PC-3 (cell line): ENCODE measurements at regions not wholly inside any gene's neighbourhood (a gene's known extent, or its start where the extent isn't known, plus 50 kb on each side); places are given as distances from the start of the nearest gene placed in this dataset.

Experiments
- EZH2 ChIP-seq: fragments of 300-600 bp; sonication (generic); IDR thresholded peaks from one replicate; pipeline ENCODE4 v1.6.1; 2017; ENCODE audit warnings: antibody characterized with exemption, mild to moderate bottlenecking, low read length; ENCODE audit not compliant: unreplicated experiment
- EZH2phosphoT487 ChIP-seq: fragments of 300-600 bp; sonication (generic); IDR thresholded peaks from 2 replicates; pipeline ENCODE4 v1.6.1; 2018; ENCODE audit warnings: mild to moderate bottlenecking, antibody characterized with exemption, low read length, borderline replicate concordance
- TF ChIP-seq, protein P1 (sequence below): fragments of 300-600 bp; sonication (generic); conservative IDR thresholded peaks from 2 replicates; pipeline ENCODE4 v1.5.1; 2017; ENCODE audit warnings: antibody characterized with exemption, low read depth, mild to moderate bottlenecking, low read length

GRCh38 chr6:170145272-170145592 is 145.6 kb downstream of the DLL1 start:
- TF ChIP-seq, protein P1, sequence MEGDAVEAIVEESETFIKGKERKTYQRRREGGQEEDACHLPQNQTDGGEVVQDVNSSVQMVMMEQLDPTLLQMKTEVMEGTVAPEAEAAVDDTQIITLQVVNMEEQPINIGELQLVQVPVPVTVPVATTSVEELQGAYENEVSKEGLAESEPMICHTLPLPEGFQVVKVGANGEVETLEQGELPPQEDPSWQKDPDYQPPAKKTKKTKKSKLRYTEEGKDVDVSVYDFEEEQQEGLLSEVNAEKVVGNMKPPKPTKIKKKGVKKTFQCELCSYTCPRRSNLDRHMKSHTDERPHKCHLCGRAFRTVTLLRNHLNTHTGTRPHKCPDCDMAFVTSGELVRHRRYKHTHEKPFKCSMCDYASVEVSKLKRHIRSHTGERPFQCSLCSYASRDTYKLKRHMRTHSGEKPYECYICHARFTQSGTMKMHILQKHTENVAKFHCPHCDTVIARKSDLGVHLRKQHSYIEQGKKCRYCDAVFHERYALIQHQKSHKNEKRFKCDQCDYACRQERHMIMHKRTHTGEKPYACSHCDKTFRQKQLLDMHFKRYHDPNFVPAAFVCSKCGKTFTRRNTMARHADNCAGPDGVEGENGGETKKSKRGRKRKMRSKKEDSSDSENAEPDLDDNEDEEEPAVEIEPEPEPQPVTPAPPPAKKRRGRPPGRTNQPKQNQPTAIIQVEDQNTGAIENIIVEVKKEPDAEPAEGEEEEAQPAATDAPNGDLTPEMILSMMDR = no peak
- TF ChIP-seq EZH2 = no peak
- no peak for TF ChIP-seq EZH2phosphoT487
